ENCODE measurements at regions not wholly inside any gene's neighbourhood (a gene's known extent, or its start where the extent isn't known, plus 50 kb on each side); places are given as distances from the start of the nearest gene placed in this dataset.

DNA sequence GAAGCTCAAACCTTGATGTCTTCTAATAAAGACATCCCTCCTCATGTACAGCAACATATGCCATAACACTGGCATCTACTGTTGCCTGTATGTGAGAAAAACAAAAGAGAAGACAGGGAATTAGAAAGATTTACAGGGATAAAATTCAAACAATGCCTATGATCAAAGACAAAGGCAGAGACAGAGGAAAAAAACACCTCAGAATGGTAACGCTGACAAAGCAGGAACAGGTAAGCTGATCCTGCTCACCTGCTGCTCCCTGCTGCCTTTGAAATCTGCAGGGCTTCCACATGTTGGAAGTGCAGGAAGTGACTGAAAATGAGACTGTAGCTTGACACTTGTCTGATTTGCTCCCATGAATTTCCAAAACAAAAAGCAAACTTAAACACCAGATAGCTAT is 90.2 kb upstream of the DNAJC10 start:
- Mint-ChIP-seq H3K4me1 (peaks cover 5% of the 10 kb centered on the region), H3K27ac (no peak overlapping the region), H3K4me3 (no peak overlapping the region), H3K9me3 (no peaks in the 10 kb centered on the region), H3K36me3 (ENCODE audit: low read depth) (no peaks in the 10 kb centered on the region), H3K27me3 (ENCODE audit: low read depth) (no peaks in the 10 kb centered on the region)
- TF ChIP-seq, protein P1, sequence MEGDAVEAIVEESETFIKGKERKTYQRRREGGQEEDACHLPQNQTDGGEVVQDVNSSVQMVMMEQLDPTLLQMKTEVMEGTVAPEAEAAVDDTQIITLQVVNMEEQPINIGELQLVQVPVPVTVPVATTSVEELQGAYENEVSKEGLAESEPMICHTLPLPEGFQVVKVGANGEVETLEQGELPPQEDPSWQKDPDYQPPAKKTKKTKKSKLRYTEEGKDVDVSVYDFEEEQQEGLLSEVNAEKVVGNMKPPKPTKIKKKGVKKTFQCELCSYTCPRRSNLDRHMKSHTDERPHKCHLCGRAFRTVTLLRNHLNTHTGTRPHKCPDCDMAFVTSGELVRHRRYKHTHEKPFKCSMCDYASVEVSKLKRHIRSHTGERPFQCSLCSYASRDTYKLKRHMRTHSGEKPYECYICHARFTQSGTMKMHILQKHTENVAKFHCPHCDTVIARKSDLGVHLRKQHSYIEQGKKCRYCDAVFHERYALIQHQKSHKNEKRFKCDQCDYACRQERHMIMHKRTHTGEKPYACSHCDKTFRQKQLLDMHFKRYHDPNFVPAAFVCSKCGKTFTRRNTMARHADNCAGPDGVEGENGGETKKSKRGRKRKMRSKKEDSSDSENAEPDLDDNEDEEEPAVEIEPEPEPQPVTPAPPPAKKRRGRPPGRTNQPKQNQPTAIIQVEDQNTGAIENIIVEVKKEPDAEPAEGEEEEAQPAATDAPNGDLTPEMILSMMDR (IDR thresholded peaks at IDR 0.05; ENCODE audit: unreplicated experiment in 3 of 3) = no peak

DNA sequence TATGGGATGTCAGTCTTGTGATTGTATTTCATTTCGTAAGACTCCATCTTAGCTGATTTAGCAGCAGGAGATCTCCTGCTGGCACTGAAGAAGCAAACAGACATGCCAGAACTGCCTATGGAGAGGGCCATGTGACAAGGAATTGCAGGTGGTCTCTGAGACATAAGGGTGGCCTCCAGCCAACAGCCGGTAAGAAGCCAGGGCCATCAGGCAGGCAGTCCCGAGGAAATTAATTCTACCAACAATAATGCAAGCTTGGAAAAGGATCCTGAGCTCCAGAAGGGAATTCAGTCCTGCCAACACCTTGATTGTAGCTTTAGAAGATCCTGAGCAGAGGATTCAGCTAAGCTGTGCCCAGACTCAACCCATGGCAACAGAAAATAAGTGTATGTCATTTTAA is 87.1 kb upstream of the DNAJC10 start:
- no peaks in the 10 kb centered on the region for H3K4me1 Mint-ChIP-seq
- H3K36me3 Mint-ChIP-seq (ENCODE audit: low read depth) = no peaks in the 10 kb centered on the region
- H3K27ac Mint-ChIP-seq = no peak overlapping the region
- H3K27me3 Mint-ChIP-seq (ENCODE audit: low read depth) = no peaks in the 10 kb centered on the region
- TF ChIP-seq, protein P1 (IDR thresholded peaks at IDR 0.05; ENCODE audit: unreplicated experiment in 3 of 3) = no peak
- no peaks in the 10 kb centered on the region for H3K9me3 Mint-ChIP-seq
- no peak overlapping the region for H3K4me3 Mint-ChIP-seq

DNA sequence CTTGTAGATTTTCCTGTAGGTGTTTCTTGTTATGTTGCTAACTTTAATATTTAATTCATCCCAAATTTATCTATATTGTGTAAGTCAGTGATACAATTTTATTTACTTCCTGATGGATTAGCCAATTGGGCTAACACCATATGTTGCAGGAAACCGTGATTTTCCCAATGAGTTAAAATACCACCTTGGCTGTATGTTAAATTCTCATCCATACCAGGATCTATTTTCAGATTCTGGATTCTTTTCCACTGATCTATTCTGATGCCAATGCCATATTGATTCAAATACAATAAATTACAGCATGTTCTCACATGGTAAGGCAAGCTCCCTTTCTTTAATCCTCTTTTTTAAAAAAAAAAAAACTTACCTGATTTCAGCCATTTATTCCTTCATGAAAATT is 85.8 kb upstream of the DNAJC10 start:
- H3K36me3 Mint-ChIP-seq (ENCODE audit: low read depth) = no peaks in the 10 kb centered on the region
- H3K4me1 Mint-ChIP-seq = no peaks in the 10 kb centered on the region
- no peak overlapping the region for H3K4me3 Mint-ChIP-seq
- no peaks in the 10 kb centered on the region for H3K9me3 Mint-ChIP-seq
- TF ChIP-seq, protein P1 (IDR thresholded peaks at IDR 0.05; ENCODE audit: unreplicated experiment in 3 of 3) = no peak
- H3K27me3 Mint-ChIP-seq (ENCODE audit: low read depth) = no peaks in the 10 kb centered on the region
- no peak overlapping the region for H3K27ac Mint-ChIP-seq

DNA sequence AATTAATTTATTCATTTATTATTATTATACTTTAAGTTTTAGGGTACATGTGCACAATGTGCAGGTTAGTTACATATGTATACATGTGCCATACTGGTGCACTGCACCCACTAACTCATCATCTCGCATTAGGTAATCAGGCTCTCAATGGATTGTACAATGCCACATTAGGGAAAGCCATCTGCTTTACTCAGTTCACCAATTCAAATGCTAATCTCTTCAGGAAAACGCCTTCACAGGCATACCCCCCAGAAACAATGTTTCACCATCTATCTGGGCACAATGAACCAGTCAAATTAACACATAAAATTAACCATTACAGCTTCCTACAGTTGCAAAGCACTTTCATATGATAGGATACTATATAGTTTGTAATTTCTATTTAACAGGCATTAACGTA is 84.8 kb upstream of the DNAJC10 start:
- Mint-ChIP-seq H3K4me1 (no peaks in the 10 kb centered on the region), H3K27me3 (ENCODE audit: low read depth) (no peaks in the 10 kb centered on the region), H3K4me3 (no peak overlapping the region), H3K27ac (no peak overlapping the region), H3K36me3 (ENCODE audit: low read depth) (no peaks in the 10 kb centered on the region), H3K9me3 (no peaks in the 10 kb centered on the region)
- TF ChIP-seq, protein P1 (IDR thresholded peaks at IDR 0.05; ENCODE audit: unreplicated experiment in 3 of 3) = no peak

DNA sequence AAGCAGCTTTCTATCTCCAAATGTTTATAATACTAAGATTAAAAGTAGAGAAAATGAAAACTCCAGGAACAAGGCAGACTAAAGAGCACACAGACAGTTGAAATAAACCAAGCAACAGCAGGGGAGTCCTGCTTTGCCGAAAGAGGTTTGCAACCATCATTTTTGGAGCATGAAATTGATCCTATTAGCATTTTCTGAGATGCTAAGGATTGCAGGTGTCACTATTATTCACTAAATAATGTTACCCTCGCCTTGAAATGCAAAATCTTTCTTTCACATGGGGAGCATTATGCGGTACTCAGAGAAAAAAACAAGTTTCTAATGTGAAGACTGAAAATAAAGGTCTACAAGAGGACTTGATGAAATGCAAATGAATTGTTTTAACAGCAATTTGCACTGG is 81.7 kb upstream of the DNAJC10 start:
- no peaks in the 10 kb centered on the region for H3K9me3 Mint-ChIP-seq
- H3K27me3 Mint-ChIP-seq (ENCODE audit: low read depth) = no peaks in the 10 kb centered on the region
- no peak overlapping the region for H3K27ac Mint-ChIP-seq
- TF ChIP-seq, protein P1 (IDR thresholded peaks at IDR 0.05; ENCODE audit: unreplicated experiment in 3 of 3) = no peak
- H3K4me3 Mint-ChIP-seq = no peak overlapping the region
- H3K36me3 Mint-ChIP-seq (ENCODE audit: low read depth) = no peaks in the 10 kb centered on the region
- no peaks in the 10 kb centered on the region for H3K4me1 Mint-ChIP-seq

DNA sequence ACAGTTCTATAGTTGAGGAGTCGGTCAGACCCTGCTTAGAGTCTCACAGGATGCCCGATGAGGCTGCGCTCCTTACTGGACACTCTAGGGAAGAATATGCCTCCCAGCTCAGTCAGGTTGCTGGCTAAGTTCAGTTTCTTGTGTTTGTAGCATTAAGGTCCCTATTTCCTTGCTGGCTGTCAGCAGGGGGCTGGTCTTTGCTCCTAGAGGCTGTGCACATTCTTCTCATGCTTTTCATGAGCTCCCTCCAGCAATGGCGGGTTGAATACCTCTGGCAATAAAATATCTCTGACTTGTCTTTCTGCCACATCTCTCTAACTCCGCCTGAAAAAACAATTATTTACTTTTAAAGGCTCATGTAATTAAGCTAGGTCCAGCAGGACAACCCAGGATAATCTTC is 79.4 kb upstream of the DNAJC10 start:
- Mint-ChIP-seq H3K27ac (no peak overlapping the region), H3K9me3 (no peaks in the 10 kb centered on the region), H3K4me3 (no peak overlapping the region), H3K36me3 (ENCODE audit: low read depth) (no peaks in the 10 kb centered on the region), H3K4me1 (no peaks in the 10 kb centered on the region), H3K27me3 (ENCODE audit: low read depth) (no peaks in the 10 kb centered on the region)
- TF ChIP-seq, protein P1 (IDR thresholded peaks at IDR 0.05; ENCODE audit: unreplicated experiment in 3 of 3) = no peak

All from nephron (organoid).